ENCODE measurements at regions not wholly inside any gene's neighbourhood (a gene's known extent, or its start where the extent isn't known, plus 50 kb on each side); places are given as distances from the start of the nearest gene placed in this dataset.

DNA sequence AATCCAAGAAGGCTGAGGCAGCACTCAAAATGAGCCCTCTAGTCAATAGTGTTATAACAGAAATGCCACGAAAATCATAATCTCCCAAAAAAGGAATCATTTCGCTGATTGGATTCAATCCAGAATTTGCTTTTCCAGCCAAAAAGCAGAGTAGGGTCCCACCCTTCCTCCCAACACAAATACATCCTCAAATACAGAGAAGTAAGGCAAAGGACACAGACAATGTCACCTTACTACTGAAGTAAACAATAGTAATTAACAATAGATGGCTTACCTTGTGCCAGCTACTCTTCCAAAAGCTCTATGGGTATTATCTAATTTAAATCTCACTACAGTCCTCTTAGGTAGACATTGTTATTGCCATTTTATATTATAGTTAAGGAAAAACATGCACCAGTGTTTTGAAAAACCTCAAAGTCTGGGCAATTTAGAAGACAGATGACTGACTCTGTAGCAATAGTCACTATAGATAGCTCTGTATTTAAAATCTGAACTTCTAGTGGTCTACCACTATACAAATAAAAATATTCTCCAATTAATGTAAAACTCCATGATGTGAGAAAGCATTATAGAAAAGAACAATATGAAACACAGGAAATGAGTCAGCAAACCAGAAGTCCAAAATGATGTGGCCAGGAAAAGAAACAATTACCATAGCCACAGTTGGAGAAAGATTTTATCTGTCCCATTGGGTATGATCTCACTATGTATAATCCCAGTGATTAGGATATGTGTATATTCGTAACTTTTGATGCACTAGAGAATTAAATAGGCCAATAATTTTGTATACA, 305.0 kb upstream of the ERBB4 start:
- Histone ChIP-seq H3K18ac (ENCODE audit: insufficient read length, low read depth, low read length) (no peak overlapping the region), H3K27ac (ENCODE audit: insufficient read length, low read depth, low read length) (no peak overlapping the region), H2BK15ac (ENCODE audit: low read depth, low read length) (no peak overlapping the region), H4K91ac (ENCODE audit: insufficient read length, low read depth, low read length) (no peak overlapping the region), H2AK5ac (ENCODE audit: insufficient read length, low read length) (no peak overlapping the region), H4K5ac (ENCODE audit: insufficient read length, low read depth, low read length) (no peak overlapping the region), H3K4me2 (ENCODE audit: insufficient read depth, insufficient read length, low read length) (no peak overlapping the region), H3K27me3 (ENCODE audit: insufficient read depth, low read length) (no peaks in the 10 kb centered on the region), H3K23ac (ENCODE audit: insufficient read length, low read depth, low read length) (no peak overlapping the region), H2BK5ac (ENCODE audit: insufficient read length, low read length) (no peak overlapping the region), H3K79me1 (ENCODE audit: insufficient read depth, low read depth, low read length, poor library complexity, severe bottlenecking) (no peaks in the 10 kb centered on the region), H3K14ac (ENCODE audit: insufficient read depth, low read length) (no peak overlapping the region), H4K8ac (replicated peaks; ENCODE audit: insufficient read length, low read depth, low read length) (no peak overlapping the region), H3K79me2 (ENCODE audit: insufficient read depth, low read length) (no peaks in the 10 kb centered on the region), H2BK12ac (ENCODE audit: insufficient read length, low read depth, low read length) (no peak overlapping the region), H2AFZ (ENCODE audit: low read length) (no peak overlapping the region), H3K9ac (ENCODE audit: extremely low read depth, insufficient read length, low read length) (no peak overlapping the region), H3K23me2 (ENCODE audit: insufficient read length, low read depth, low read length, poor library complexity, severe bottlenecking) (no peaks in the 10 kb centered on the region), H2BK120ac (ENCODE audit: low read depth, low read length, poor library complexity, severe bottlenecking) (no peak overlapping the region), H3K4ac (ENCODE audit: low read depth, low read length) (no peak overlapping the region), H3K56ac (ENCODE audit: insufficient read length, low read depth, low read length) (no peak overlapping the region), H3K9me3 (ENCODE audit: control insufficient read depth, low read depth, low read length) (no peaks in the 10 kb centered on the region), H2BK20ac (ENCODE audit: low read depth, low read length, poor library complexity, severe bottlenecking) (no peak overlapping the region), H4K20me1 (ENCODE audit: control insufficient read depth, insufficient read depth, insufficient read length) (no peaks in the 10 kb centered on the region), H3K4me1 (ENCODE audit: insufficient read depth, low read length) (no peaks in the 10 kb centered on the region), H3T11ph (ENCODE audit: low read length) (no peak overlapping the region)
- no peak for DNase-seq
- no CpG with 5 or more reads among the region's 3 CpGs for WGBS (ENCODE audit: extremely low coverage, insufficient read length, low lambda C conversion rate)
- TF ChIP-seq, protein P1, sequence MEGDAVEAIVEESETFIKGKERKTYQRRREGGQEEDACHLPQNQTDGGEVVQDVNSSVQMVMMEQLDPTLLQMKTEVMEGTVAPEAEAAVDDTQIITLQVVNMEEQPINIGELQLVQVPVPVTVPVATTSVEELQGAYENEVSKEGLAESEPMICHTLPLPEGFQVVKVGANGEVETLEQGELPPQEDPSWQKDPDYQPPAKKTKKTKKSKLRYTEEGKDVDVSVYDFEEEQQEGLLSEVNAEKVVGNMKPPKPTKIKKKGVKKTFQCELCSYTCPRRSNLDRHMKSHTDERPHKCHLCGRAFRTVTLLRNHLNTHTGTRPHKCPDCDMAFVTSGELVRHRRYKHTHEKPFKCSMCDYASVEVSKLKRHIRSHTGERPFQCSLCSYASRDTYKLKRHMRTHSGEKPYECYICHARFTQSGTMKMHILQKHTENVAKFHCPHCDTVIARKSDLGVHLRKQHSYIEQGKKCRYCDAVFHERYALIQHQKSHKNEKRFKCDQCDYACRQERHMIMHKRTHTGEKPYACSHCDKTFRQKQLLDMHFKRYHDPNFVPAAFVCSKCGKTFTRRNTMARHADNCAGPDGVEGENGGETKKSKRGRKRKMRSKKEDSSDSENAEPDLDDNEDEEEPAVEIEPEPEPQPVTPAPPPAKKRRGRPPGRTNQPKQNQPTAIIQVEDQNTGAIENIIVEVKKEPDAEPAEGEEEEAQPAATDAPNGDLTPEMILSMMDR (conservative IDR thresholded peaks at IDR 0.05) = no peak
- H3K36me3 Mint-ChIP-seq (ENCODE audit: insufficient read depth in 1 of 3, low read depth in 3 of 3) = no peaks in the 10 kb centered on the region; a peak in 1 of 7 replicates
- no peak overlapping the region for H3K4me3 Mint-ChIP-seq
- no peak overlapping the region for H3K27ac Mint-ChIP-seq
- H3K27me3 Mint-ChIP-seq (ENCODE audit: low read depth) = no peaks in the 10 kb centered on the region
- no peaks in the 10 kb centered on the region; a peak in 1 of 5 replicates for H3K9me3 Mint-ChIP-seq
- H3K4me1 Mint-ChIP-seq = no peaks in the 10 kb centered on the region
